Parathyroid adenoma (tissue), 2 donors: ENCODE measurements at regions not wholly inside any gene's neighbourhood (a gene's known extent, or its start where the extent isn't known, plus 50 kb on each side); places are given as distances from the start of the nearest gene placed in this dataset.
A peak's percentile ranks its signal among the peaks of the same experiment; 100 is the strongest.

Experiments used
- H2AFZ ChIP-seq: fragments of 300-600 bp; sonication (generic); one replicate; pipeline ENCODE4 v1.7.0; 2017; ENCODE audit warnings: antibody characterized with exemption, mild to moderate bottlenecking
- H3K27ac ChIP-seq: fragments of 300-600 bp; sonication (generic); one replicate; pipeline ENCODE4 v1.7.0; 2017
- H3K27me3 ChIP-seq: fragments of 300-600 bp; sonication (generic); one replicate; pipeline ENCODE4 v1.7.0; 2017; ENCODE audit warnings: low read length; ENCODE audit not compliant: control insufficient read depth, insufficient read depth
- H3K36me3 ChIP-seq: fragments of 300-600 bp; sonication (generic); one replicate; pipeline ENCODE4 v1.7.0; 2017; ENCODE audit warnings: low read length; ENCODE audit not compliant: control insufficient read depth, insufficient read depth
- H3K4me1 ChIP-seq: fragments of 300-600 bp; sonication (generic); one replicate; pipeline ENCODE4 v1.7.0; 2017; ENCODE audit warnings: control low read depth
- H3K4me2 ChIP-seq: fragments of 300-600 bp; sonication (generic); one replicate; pipeline ENCODE4 v1.7.0; 2017; ENCODE audit warnings: low read length
- H3K4me3 ChIP-seq: fragments of 300-600 bp; sonication (generic); one replicate; pipeline ENCODE4 v1.7.0; 2017; ENCODE audit warnings: low read depth, low read length
- H3K79me2 ChIP-seq: fragments of 300-600 bp; sonication (generic); one replicate; pipeline ENCODE4 v1.7.0; 2017; ENCODE audit warnings: control low read depth
- H3K9ac ChIP-seq: fragments of 300-600 bp; sonication (generic); one replicate; pipeline ENCODE4 v1.7.0; 2017; ENCODE audit warnings: mild to moderate bottlenecking
- H3K9me3 ChIP-seq: fragments of 300-600 bp; sonication (generic); one replicate; pipeline ENCODE4 v1.7.0; 2017; ENCODE audit warnings: low read length; ENCODE audit not compliant: control insufficient read depth
- CTCF ChIP-seq: fragments of 300-600 bp; sonication (generic); IDR thresholded peaks from one replicate; pipeline ENCODE4 v1.7.0; 2017; ENCODE audit warnings: antibody characterized with exemption, mild to moderate bottlenecking
- donor health status: primary hyperparathyroidism.

- Histone ChIP-seq H3K27ac (peak overlapping the region; percentile 12), H3K27me3 (no peaks in the 10 kb centered on the region), H3K9ac (no peak overlapping the region), H3K4me3 (peak overlapping the region; percentile 12), H2AFZ (peak overlapping the region; percentile 65), H3K4me2 (peak overlapping the region; percentile 69), H3K9me3 (no peaks in the 10 kb centered on the region), H3K36me3 (no peaks in the 10 kb centered on the region), H3K4me1 (peaks cover 26% of the 10 kb centered on the region), H3K79me2 (no peaks in the 10 kb centered on the region)
- TF ChIP-seq CTCF: no peak
Measured at GRCh38 chr5:32501071-32502002, 56.8 kb upstream of the ZFR start.

- no peaks in the 10 kb centered on the region for H3K36me3 ChIP-seq
- H3K9me3 ChIP-seq: no peaks in the 10 kb centered on the region
- H3K27me3 ChIP-seq: no peaks in the 10 kb centered on the region
- H3K27ac ChIP-seq: no peak overlapping the region
- TF ChIP-seq CTCF: no peak
- H3K4me1 ChIP-seq: peaks cover 20% of the 10 kb centered on the region
- no peak overlapping the region for H2AFZ ChIP-seq
- no peaks in the 10 kb centered on the region for H3K79me2 ChIP-seq
- no peak overlapping the region for H3K9ac ChIP-seq
- H3K4me2 ChIP-seq: no peak overlapping the region
- no peak overlapping the region for H3K4me3 ChIP-seq
Measured at GRCh38 chr5:32500181-32500580, 55.6 kb upstream of the ZFR start.

- H3K27me3 ChIP-seq: no peaks in the 10 kb centered on the region
- no peak for TF ChIP-seq CTCF
- no peak overlapping the region for H2AFZ ChIP-seq
- H3K36me3 ChIP-seq: no peaks in the 10 kb centered on the region
- H3K79me2 ChIP-seq: no peaks in the 10 kb centered on the region
- peaks cover 13% of the 10 kb centered on the region for H3K4me1 ChIP-seq
- no peak overlapping the region for H3K4me2 ChIP-seq
- no peak overlapping the region for H3K4me3 ChIP-seq
- no peak overlapping the region for H3K27ac ChIP-seq
- no peaks in the 10 kb centered on the region for H3K9me3 ChIP-seq
- no peak overlapping the region for H3K9ac ChIP-seq
Measured at GRCh38 chr5:32499261-32499660, 54.7 kb upstream of the ZFR start.

GRCh38 chr5:32498484-32498883 is 53.9 kb upstream of the ZFR start:
- Histone ChIP-seq H3K9ac (no peak overlapping the region), H3K27me3 (no peaks in the 10 kb centered on the region)
- no peak for TF ChIP-seq CTCF

GRCh38 chr5:32496104-32496503 is 51.6 kb upstream of the ZFR start:
- Histone ChIP-seq H2AFZ (no peak overlapping the region), H3K79me2 (no peaks in the 10 kb centered on the region), H3K27me3 (no peaks in the 10 kb centered on the region), H3K36me3 (no peaks in the 10 kb centered on the region), H3K9me3 (no peaks in the 10 kb centered on the region), H3K4me3 (no peak overlapping the region), H3K4me1 (peaks cover 2% of the 10 kb centered on the region), H3K9ac (no peak overlapping the region), H3K27ac (no peak overlapping the region), H3K4me2 (no peak overlapping the region)
- no peak for TF ChIP-seq CTCF

More at GRCh38 chr5:32498484-32498883, 53.9 kb upstream of the ZFR start:
- Histone ChIP-seq H3K79me2 (no peaks in the 10 kb centered on the region), H3K27ac (no peak overlapping the region), H3K36me3 (no peaks in the 10 kb centered on the region), H3K4me2 (no peak overlapping the region), H2AFZ (no peak overlapping the region), H3K4me1 (peaks cover 12% of the 10 kb centered on the region), H3K9me3 (no peaks in the 10 kb centered on the region), H3K4me3 (no peak overlapping the region)
